Choroid plexus epithelial cell (primary cell): ENCODE measurements at regions not wholly inside any gene's neighbourhood (a gene's known extent, or its start where the extent isn't known, plus 50 kb on each side); places are given as distances from the start of the nearest gene placed in this dataset.

ENCODE experiments used
- DNase-seq: peaks from one replicate; pipeline ENCODE4 v3.0.0-alpha.2; 2010; ENCODE audit warnings: low read depth
- H3K4me3 ChIP-seq: 2 replicates; pipeline ENCODE4 v1.5.1; 2011; ENCODE audit warnings: low read depth, mild to moderate bottlenecking, control low read depth, low read length, moderate library complexity
- CTCF ChIP-seq: conservative IDR thresholded peaks from 2 replicates; pipeline ENCODE4 v1.5.1; 2011; ENCODE audit warnings: low read depth, mild to moderate bottlenecking, control low read depth, inconsistent platforms, low read length, moderate library complexity

DNA sequence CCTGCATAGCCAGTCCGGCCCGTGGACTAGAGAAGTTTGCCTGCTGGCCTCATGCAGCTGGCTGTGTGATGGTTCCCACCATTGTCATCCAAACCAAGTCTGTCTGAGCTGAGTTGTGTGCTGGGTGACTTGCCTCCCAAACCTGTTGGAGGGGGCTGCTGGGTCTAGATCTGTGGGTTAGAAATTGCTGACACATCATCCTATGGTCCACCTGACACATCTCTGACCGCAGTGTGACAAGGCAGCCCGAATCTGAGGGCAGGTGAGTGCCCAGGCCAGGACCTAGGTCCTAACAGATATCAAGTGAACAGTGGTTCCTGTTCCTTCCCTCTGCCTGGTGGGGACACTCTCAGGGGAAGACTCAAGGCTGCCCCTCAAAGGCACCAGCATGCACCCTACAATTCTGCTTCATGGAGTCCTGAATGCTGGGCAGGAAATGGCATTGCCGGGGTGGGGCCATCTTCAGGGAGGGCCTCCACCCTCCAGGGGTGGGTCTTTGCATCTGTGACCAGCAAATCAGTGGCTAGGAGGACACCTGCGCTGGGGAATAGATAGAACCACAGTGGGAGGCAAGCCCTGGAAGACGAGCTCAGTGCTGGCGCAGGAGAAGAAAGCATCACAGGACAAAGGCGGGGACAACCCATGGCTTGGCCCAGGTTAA, 117.9 kb upstream of the ID2 start:
- no peak overlapping the region for H3K4me3 ChIP-seq
- no peak for TF ChIP-seq CTCF
- no peak for DNase-seq

DNA sequence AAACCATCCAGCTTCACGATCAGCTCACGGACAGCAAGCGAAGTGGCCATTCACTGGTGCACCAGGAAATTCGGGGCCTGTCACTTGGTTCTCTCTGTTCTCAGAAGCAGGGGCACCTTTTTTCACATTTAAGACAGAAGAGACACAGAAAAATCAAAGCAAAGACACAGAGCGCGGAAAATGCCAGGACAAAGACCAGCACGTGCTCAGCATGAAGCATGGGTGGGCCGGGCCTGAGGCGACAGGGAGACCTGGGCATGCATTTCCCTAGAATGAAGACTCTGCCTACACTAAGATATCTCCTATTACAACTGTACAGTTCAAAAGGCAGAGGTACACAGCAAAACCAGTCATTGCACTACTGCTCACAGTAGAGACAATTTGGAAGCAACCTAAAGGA, 117.4 kb upstream of the ID2 start:
- TF ChIP-seq CTCF, result no peak
- no peak overlapping the region for H3K4me3 ChIP-seq
- DNase-seq, result no peak

GRCh38 chr2:8565399-8566154, 116.3 kb upstream of the ID2 start:
- no peak for TF ChIP-seq CTCF
- DNase-seq, result no peak
- no peak overlapping the region for H3K4me3 ChIP-seq

- TF ChIP-seq CTCF, result no peak
- no peak overlapping the region for H3K4me3 ChIP-seq
- no peak for DNase-seq
Measured at GRCh38 chr2:8566155-8566670, 115.6 kb upstream of the ID2 start.

- no peak overlapping the region for H3K4me3 ChIP-seq
- no peak for DNase-seq
- TF ChIP-seq CTCF, result no peak
Measured at GRCh38 chr2:8566774-8567468, 114.9 kb upstream of the ID2 start.

GRCh38 chr2:8567469-8568260, 114.2 kb upstream of the ID2 start:
- no peak for DNase-seq
- no peak for TF ChIP-seq CTCF
- H3K4me3 ChIP-seq, result no peak overlapping the region
